MCF 10A (cell line): ENCODE measurements at regions not wholly inside any gene's neighbourhood (a gene's known extent, or its start where the extent isn't known, plus 50 kb on each side); places are given as distances from the start of the nearest gene placed in this dataset.

Experiments used
- BruUV-seq: library from RNA; stranded (reverse); fragments of 400-500 nt; replicated peaks from 2 replicates; lab custom pipeline; 2021; lab: Mats Ljungman, UMichigan
- CTCF ChIA-PET: fragments of 300-600 bp; sonication (Branson Sonifier 250); formaldehyde crosslinking; extraction: SDS; loops from one replicate; lab custom pipeline; 2021; ENCODE audit warnings: antibody characterized with exemption, inconsistent platforms; lab: Yijun Ruan, JAX
- POLR2A ChIA-PET: fragments of 300-600, 350-650 bp; sonication (Branson Sonifier 250); formaldehyde crosslinking; extraction: SDS; loops from one replicate; lab custom pipeline; 2020; ENCODE audit warnings: antibody characterized with exemption, inconsistent platforms; lab: Yijun Ruan, JAX
- DNase-seq: peaks from one replicate; pipeline ENCODE4 v3.0.0-alpha.2; 2018; ENCODE audit not compliant: unreplicated experiment
- H3K27ac Mint-ChIP-seq: one replicate; pipeline ENCODE4 v1.8.0; 2022; ENCODE audit warnings: mild to moderate bottlenecking, low read depth, mixed read lengths; ENCODE audit not compliant: unreplicated experiment
- H3K27me3 Mint-ChIP-seq: one replicate; pipeline ENCODE4 v1.8.0; 2022; ENCODE audit warnings: mixed read lengths; ENCODE audit not compliant: insufficient read depth, unreplicated experiment
- H3K36me3 Mint-ChIP-seq: one replicate; pipeline ENCODE4 v1.8.0; 2022; ENCODE audit warnings: mild to moderate bottlenecking, moderate library complexity, mixed read lengths; ENCODE audit not compliant: insufficient read depth, unreplicated experiment
- H3K4me1 Mint-ChIP-seq: one replicate; pipeline ENCODE4 v1.8.0; 2022; ENCODE audit warnings: mixed read lengths; ENCODE audit not compliant: insufficient read depth, unreplicated experiment
- H3K4me3 Mint-ChIP-seq: one replicate; pipeline ENCODE4 v1.8.0; 2022; ENCODE audit warnings: mild to moderate bottlenecking, moderate library complexity, mixed read lengths; ENCODE audit not compliant: unreplicated experiment
- H3K9me3 Mint-ChIP-seq: one replicate; pipeline ENCODE4 v1.8.0; 2022; ENCODE audit warnings: mixed read lengths; ENCODE audit not compliant: unreplicated experiment
- intact Hi-C: fragments of 100-400 bp; cut with micrococcal nuclease; formaldehyde crosslinking; loops from 2 replicates; pipeline ENCODE4 v1.14.1; 2022
- TF ChIP-seq, protein P1 (sequence below): fragments of 200-600 bp; IDR thresholded peaks from one replicate; pipeline ENCODE4 v1.8.0; 2022; ENCODE audit warnings: antibody characterized with exemption, mild to moderate bottlenecking; ENCODE audit not compliant: unreplicated experiment

- TF ChIP-seq, protein P1, sequence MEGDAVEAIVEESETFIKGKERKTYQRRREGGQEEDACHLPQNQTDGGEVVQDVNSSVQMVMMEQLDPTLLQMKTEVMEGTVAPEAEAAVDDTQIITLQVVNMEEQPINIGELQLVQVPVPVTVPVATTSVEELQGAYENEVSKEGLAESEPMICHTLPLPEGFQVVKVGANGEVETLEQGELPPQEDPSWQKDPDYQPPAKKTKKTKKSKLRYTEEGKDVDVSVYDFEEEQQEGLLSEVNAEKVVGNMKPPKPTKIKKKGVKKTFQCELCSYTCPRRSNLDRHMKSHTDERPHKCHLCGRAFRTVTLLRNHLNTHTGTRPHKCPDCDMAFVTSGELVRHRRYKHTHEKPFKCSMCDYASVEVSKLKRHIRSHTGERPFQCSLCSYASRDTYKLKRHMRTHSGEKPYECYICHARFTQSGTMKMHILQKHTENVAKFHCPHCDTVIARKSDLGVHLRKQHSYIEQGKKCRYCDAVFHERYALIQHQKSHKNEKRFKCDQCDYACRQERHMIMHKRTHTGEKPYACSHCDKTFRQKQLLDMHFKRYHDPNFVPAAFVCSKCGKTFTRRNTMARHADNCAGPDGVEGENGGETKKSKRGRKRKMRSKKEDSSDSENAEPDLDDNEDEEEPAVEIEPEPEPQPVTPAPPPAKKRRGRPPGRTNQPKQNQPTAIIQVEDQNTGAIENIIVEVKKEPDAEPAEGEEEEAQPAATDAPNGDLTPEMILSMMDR, result no peak
- Mint-ChIP-seq H3K27ac (no peak overlapping the region), H3K27me3 (peaks cover 78% of the 10 kb centered on the region), H3K9me3 (no peaks in the 10 kb centered on the region), H3K4me1 (no peaks in the 10 kb centered on the region), H3K36me3 (no peaks in the 10 kb centered on the region), H3K4me3 (no peak overlapping the region)
- BruUV-seq, result no TSS peak
- POLR2A ChIA-PET, result no interaction called here
- CTCF ChIA-PET, result no interaction called here
- DNase-seq, result peak; percentile 4
- intact Hi-C loops, result no loop called here
Observed at GRCh38 chr9:102461156-102461819, 533.8 kb upstream of the CYLC2 start.

- H3K36me3 Mint-ChIP-seq, result no peaks in the 10 kb centered on the region
- ChIA-PET POLR2A (no interaction called here), CTCF (interaction anchor here (0.7 kb wide), 1 partner anchor 123 kb away, joined by 3 read pairs; no protein-coding TSS in a partner anchor)
- TF ChIP-seq, protein P1, result no peak
- H3K27me3 Mint-ChIP-seq, result peaks cover 78% of the 10 kb centered on the region
- no peaks in the 10 kb centered on the region for H3K9me3 Mint-ChIP-seq
- H3K4me3 Mint-ChIP-seq, result no peak overlapping the region
- H3K27ac Mint-ChIP-seq, result no peak overlapping the region
- intact Hi-C loops, result no loop called here
- no peaks in the 10 kb centered on the region for H3K4me1 Mint-ChIP-seq
- BruUV-seq, result no TSS peak
- DNase-seq, result no peak
Observed at GRCh38 chr9:102459828-102460227, 535.3 kb upstream of the CYLC2 start.

DNA sequence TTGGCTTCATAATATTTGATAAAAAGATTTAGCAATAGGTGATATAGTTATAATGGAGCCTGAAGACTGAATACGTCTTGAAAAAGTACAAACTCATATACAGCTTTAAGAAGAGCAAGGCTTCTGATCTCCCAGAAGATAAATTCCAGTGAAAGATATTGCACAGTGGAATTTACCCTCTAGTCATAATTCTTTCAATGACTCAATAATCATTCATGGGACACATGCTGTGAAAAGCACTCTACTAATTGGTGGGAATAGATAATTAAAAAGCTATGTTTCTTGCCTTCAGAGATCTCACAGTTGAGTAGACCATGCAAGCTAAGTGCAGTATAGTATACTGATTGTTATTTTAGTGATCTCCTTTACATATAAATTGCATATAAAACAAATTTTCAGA, 538.6 kb upstream of the CYLC2 start:
- Mint-ChIP-seq H3K4me1 (no peaks in the 10 kb centered on the region), H3K9me3 (no peaks in the 10 kb centered on the region), H3K27ac (no peak overlapping the region), H3K27me3 (peaks cover 76% of the 10 kb centered on the region), H3K36me3 (no peaks in the 10 kb centered on the region), H3K4me3 (no peak overlapping the region)
- ChIA-PET POLR2A (no interaction called here), CTCF (no interaction called here)
- no TSS peak for BruUV-seq
- TF ChIP-seq, protein P1, result no peak
- intact Hi-C loops, result no loop called here
- DNase-seq, result no peak

DNA sequence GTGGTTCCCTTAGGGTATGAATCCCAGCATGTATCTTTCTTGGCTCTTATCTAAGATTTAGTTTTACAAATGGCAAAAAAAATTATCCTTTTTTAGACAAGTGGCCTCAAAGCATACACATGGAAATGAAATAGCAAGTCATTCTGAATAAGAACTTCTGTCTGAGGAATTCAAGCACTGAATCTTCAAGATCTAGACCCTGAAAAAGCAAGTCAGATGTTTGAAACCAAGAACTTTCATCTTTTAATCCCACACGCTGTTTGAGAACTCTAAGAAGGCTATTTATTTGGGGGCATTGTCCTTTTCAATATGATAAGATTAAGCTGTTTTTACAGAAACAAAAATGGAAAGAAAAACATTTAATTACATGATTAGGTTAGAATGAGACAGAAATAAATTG, 549.2 kb upstream of the CYLC2 start:
- TF ChIP-seq, protein P1, result no peak
- H3K9me3 Mint-ChIP-seq, result peaks cover 7% of the 10 kb centered on the region
- ChIA-PET POLR2A (no interaction called here), CTCF (no interaction called here)
- H3K4me3 Mint-ChIP-seq, result no peak overlapping the region
- DNase-seq, result no peak
- no peaks in the 10 kb centered on the region for H3K36me3 Mint-ChIP-seq
- intact Hi-C loops, result no loop called here
- BruUV-seq, result no TSS peak
- peaks cover 80% of the 10 kb centered on the region for H3K27me3 Mint-ChIP-seq
- no peak overlapping the region for H3K27ac Mint-ChIP-seq
- H3K4me1 Mint-ChIP-seq, result no peaks in the 10 kb centered on the region
